Suprapubic skin (tissue), 4 donors: ENCODE measurements at regions not wholly inside any gene's neighbourhood (a gene's known extent, or its start where the extent isn't known, plus 50 kb on each side); places are given as distances from the start of the nearest gene placed in this dataset.

ENCODE experiments used
- DNase-seq, 2 donors: peaks; one replicate each; pipeline ENCODE4 v3.0.0-alpha.2; 2019; ENCODE audit warnings: low spot score in 2 of 2
- H3K27ac ChIP-seq: fragments of 200-600 bp; sonication (generic); one replicate; pipeline ENCODE4 v1.5.1; 2019
- H3K27me3 ChIP-seq: fragments of 200-600 bp; sonication (generic); one replicate; pipeline ENCODE4 v1.5.1; 2019
- H3K36me3 ChIP-seq: fragments of 200-600 bp; sonication (generic); one replicate; pipeline ENCODE4 v1.5.1; 2019
- H3K4me1 ChIP-seq: fragments of 200-600 bp; sonication (generic); one replicate; pipeline ENCODE4 v1.5.1; 2019
- H3K4me3 ChIP-seq: fragments of 200-600 bp; sonication (generic); one replicate; pipeline ENCODE4 v1.5.1; 2019; ENCODE audit warnings: mild to moderate bottlenecking
- H3K9me3 ChIP-seq: fragments of 200-600 bp; sonication (generic); one replicate; pipeline ENCODE4 v1.5.1; 2019
- EP300 ChIP-seq: sonication (generic); formaldehyde crosslinking; IDR thresholded peaks from one replicate; pipeline ENCODE4 v1.6.1; 2017; ENCODE audit warnings: antibody characterized with exemption
- POLR2A ChIP-seq, 2 donors: fragments of 450-650 bp; IDR thresholded peaks; one replicate each; pipeline ENCODE4 v1.6.1; 2017; ENCODE audit warnings: antibody characterized with exemption in 2 of 2, mild to moderate bottlenecking in 2 of 2, moderate library complexity in 2 of 2
- POLR2AphosphoS5 ChIP-seq, 3 donors: sonication (generic); formaldehyde crosslinking; IDR thresholded peaks; one replicate each; pipeline ENCODE4 v1.6.1; 2017; ENCODE audit warnings: antibody characterized with exemption in 3 of 3
- WGBS: methylation state at CpG from one replicate; pipeline ENCODE4 v1.1.5; 2018; 5-methylcytosine and 5-hydroxymethylcytosine counted together
- TF ChIP-seq, protein P1 (sequence below), 2 donors: fragments of 200-600 bp in 1 of 2; fragments of 450-650 bp in 1 of 2; sonication (generic) in 1 of 2; IDR thresholded peaks; one replicate each; pipeline ENCODE4 v1.5.1; 2016 to 2019; ENCODE audit warnings: antibody characterized with exemption in 2 of 2, mild to moderate bottlenecking in 1 of 2, moderate library complexity in 1 of 2

DNA sequence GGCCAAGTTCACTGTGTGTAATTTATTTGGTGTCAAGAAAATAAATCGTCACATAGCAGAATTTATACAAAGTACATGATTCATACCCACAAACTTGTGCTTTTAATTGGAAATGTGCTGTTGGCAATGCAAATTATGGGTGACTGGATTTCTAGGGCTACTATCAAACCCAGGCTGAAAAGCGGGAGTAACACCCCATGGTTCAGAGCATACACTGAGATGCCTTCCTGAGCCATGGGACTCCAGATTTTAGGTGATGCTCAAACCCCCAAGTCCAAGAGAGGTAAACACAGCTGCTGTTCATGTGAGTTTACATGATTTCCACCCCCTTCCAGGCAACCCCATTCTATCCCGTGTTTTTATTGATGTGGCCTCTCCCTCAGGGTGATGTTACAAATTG is 565.9 kb upstream of the ID2 start:
- Histone ChIP-seq H3K4me1 (peaks cover 2% of the 10 kb centered on the region), H3K9me3 (no peaks in the 10 kb centered on the region), H3K27me3 (peaks cover 4% of the 10 kb centered on the region), H3K27ac (no peak overlapping the region), H3K4me3 (no peak overlapping the region), H3K36me3 (no peaks in the 10 kb centered on the region)
- 66% methylated on average over 3 of the region's 3 CpGs for WGBS
- DNase-seq = no peak
- TF ChIP-seq EP300 = no peak
- TF ChIP-seq, protein P1, sequence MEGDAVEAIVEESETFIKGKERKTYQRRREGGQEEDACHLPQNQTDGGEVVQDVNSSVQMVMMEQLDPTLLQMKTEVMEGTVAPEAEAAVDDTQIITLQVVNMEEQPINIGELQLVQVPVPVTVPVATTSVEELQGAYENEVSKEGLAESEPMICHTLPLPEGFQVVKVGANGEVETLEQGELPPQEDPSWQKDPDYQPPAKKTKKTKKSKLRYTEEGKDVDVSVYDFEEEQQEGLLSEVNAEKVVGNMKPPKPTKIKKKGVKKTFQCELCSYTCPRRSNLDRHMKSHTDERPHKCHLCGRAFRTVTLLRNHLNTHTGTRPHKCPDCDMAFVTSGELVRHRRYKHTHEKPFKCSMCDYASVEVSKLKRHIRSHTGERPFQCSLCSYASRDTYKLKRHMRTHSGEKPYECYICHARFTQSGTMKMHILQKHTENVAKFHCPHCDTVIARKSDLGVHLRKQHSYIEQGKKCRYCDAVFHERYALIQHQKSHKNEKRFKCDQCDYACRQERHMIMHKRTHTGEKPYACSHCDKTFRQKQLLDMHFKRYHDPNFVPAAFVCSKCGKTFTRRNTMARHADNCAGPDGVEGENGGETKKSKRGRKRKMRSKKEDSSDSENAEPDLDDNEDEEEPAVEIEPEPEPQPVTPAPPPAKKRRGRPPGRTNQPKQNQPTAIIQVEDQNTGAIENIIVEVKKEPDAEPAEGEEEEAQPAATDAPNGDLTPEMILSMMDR (IDR thresholded peaks at IDR 0.05) = no peak
- no peak for TF ChIP-seq POLR2AphosphoS5 (IDR thresholded peaks at IDR 0.05)
- TF ChIP-seq POLR2A (IDR thresholded peaks at IDR 0.05) = no peak

DNA sequence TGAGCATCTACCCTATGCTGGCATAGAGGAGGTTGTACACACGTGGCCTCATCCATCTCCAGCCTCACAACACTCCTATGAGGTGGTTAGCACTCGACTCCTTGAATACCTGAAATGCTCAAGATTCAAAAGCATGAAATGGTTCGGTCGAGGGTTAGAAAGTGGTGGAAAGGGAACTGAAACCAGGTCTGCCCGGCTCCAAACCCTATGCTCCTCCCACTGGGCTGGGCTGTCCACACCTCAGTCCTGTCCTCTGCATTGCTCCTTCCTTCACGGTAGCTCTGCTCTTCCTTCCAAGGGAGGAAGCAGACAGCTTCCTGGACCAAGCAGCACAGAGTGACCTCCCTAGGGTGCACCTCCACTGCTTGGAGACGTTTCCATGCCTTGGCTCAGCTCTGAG is 565.2 kb upstream of the ID2 start:
- 69% methylated on average over 7 of the region's 7 CpGs for WGBS
- Histone ChIP-seq H3K4me1 (peaks cover 2% of the 10 kb centered on the region), H3K27ac (no peak overlapping the region), H3K4me3 (no peak overlapping the region), H3K36me3 (no peaks in the 10 kb centered on the region), H3K9me3 (no peaks in the 10 kb centered on the region), H3K27me3 (peaks cover 2% of the 10 kb centered on the region)
- TF ChIP-seq POLR2A (IDR thresholded peaks at IDR 0.05) (no peak), POLR2AphosphoS5 (IDR thresholded peaks at IDR 0.05) (no peak), EP300 (no peak)
- TF ChIP-seq, protein P1 (IDR thresholded peaks at IDR 0.05) = no peak
- DNase-seq = no peak

DNA sequence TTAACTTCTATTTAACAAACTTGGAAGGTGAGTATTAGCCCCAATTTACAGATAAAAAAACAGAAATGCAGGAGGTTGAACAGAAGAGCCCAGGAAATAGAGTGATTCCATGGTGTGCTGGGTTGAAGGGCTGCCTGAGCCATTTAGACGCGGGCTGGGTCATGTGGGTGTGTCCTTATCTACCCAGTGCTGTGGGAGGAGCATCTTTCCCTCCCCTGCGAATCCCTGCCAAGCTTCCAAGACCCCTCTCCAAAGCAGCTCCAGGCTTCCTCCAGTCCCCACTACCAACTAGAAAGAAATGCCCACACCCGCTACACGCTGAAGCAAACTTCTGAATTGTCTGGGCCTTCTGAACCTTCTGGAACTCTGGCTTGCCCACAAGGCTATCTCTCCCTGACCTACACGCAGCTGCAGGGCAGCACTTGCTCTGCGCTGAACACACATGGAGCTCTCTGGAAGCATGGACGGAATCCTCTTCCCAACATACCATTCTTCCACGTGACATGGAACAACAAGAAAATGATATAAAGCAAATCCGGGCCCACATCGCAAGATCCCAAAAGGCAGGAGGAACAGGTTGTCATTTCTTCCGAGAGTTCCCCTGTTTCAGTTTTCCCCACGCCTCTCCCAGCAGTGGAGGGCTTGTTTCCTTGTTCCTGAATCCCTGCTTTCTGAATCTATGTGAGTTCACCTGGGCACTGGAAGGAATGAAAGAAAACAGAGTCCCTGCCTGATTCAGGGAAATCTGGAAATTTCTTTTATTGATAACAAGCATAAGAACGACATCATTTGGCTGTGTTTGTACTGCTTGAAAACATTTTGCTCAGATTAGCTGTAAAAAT is 562.7 kb upstream of the ID2 start:
- 85% methylated on average over 14 of the region's 14 CpGs for WGBS
- no peak overlapping the region for H3K4me3 ChIP-seq
- peak overlapping the region; percentile 11 for H3K27ac ChIP-seq
- H3K27me3 ChIP-seq = no peaks in the 10 kb centered on the region
- no peaks in the 10 kb centered on the region for H3K9me3 ChIP-seq
- H3K4me1 ChIP-seq = peaks cover 2% of the 10 kb centered on the region
- TF ChIP-seq EP300 (no peak), POLR2A (IDR thresholded peaks at IDR 0.05) (no peak), POLR2AphosphoS5 (IDR thresholded peaks at IDR 0.05) (no peak)
- TF ChIP-seq, protein P1 (IDR thresholded peaks at IDR 0.05) = no peak
- no peaks in the 10 kb centered on the region for H3K36me3 ChIP-seq
- no peak for DNase-seq

DNA sequence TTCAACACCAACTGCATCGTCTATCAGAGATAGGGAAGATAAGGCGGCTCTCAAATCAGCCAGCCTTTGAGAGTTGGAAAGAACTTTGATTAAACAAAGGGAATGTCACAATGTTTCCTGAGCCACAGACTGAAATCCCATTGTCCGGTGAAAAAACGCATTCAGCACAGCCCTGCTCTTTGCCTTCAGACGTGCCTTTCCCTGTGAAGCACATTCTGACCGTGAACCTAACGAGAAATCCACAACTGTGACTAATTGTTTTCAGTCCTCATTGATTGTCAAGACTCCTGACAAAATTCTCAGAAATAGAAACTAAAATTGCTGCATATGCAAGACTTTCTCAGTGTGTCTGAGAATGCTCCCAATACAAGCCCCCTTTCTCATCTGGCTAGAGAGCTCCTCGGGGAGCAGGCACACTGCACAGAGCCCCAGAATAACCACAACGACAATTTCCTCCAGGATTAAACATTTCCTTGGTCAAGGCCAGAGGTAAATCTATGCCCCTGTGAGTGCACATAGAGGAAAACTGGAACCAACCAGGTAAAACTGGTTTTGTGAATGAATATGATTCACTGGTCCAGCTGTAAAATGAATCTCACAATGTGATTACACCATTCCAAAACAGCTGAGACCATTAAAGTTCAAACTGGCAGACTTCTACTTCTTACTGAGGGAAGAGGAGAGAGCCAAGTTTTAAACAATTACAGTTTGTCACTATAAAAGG is 561.9 kb upstream of the ID2 start:
- H3K27ac ChIP-seq = peak overlapping the region; percentile 11
- no peak for DNase-seq
- H3K36me3 ChIP-seq = no peaks in the 10 kb centered on the region
- 34% methylated on average over 9 of the region's 9 CpGs for WGBS
- H3K4me1 ChIP-seq = peaks cover 2% of the 10 kb centered on the region
- H3K4me3 ChIP-seq = no peak overlapping the region
- H3K27me3 ChIP-seq = no peaks in the 10 kb centered on the region
- TF ChIP-seq, protein P1 (IDR thresholded peaks at IDR 0.05) = no peak
- TF ChIP-seq EP300 (no peak), POLR2A (IDR thresholded peaks at IDR 0.05) (no peak), POLR2AphosphoS5 (IDR thresholded peaks at IDR 0.05) (no peak)
- H3K9me3 ChIP-seq = no peaks in the 10 kb centered on the region

DNA sequence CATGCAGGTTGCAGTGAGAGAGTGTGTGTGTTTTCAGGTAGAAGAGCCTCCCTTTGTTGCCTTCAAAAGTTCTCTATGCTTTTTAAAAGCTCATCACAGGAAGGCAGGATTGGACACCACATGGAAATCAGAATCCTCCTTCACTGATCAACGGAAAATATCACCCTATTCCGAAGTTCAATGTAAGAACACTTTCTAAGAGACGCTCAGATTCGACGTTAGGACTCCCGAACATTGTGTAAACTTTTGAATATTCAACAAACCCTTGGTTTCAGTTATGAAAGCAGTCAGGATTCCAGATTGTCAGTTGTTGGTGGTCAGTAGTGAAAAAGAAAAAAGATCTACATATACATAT is 561.4 kb upstream of the ID2 start:
- no peaks in the 10 kb centered on the region for H3K9me3 ChIP-seq
- 69% methylated on average over 6 of the region's 6 CpGs for WGBS
- no peaks in the 10 kb centered on the region for H3K27me3 ChIP-seq
- no peak for TF ChIP-seq POLR2A (IDR thresholded peaks at IDR 0.05)
- TF ChIP-seq, protein P1 (IDR thresholded peaks at IDR 0.05) = no peak
- peaks cover 2% of the 10 kb centered on the region for H3K4me1 ChIP-seq
- H3K27ac ChIP-seq = no peak overlapping the region
- H3K36me3 ChIP-seq = no peaks in the 10 kb centered on the region
- no peak overlapping the region for H3K4me3 ChIP-seq
- DNase-seq = no peak
